HG02571 (cell line): ENCODE measurements at regions not wholly inside any gene's neighbourhood (a gene's known extent, or its start where the extent isn't known, plus 50 kb on each side); places are given as distances from the start of the nearest gene placed in this dataset.

ENCODE experiments used
- ATAC-seq: cut with Tn5 transposase; IDR thresholded peaks from one replicate; pipeline ENCODE4 v1.9.1; 2021; ENCODE audit warnings: mild to moderate bottlenecking, moderate library complexity; ENCODE audit not compliant: unreplicated experiment

- ATAC-seq = no peak
Observed at GRCh38 chr4:127080141-127080540, 552.6 kb upstream of the INTU start.

GRCh38 chr4:127081041-127081440 lies 551.7 kb upstream of the INTU start:
- no peak for ATAC-seq

GRCh38 chr4:127082986-127083385 lies 549.8 kb upstream of the INTU start:
- ATAC-seq = no peak

- no peak for ATAC-seq
Observed at GRCh38 chr4:127084666-127085065, 548.1 kb upstream of the INTU start.

- no peak for ATAC-seq
Observed at GRCh38 chr4:127097061-127097460, 535.7 kb upstream of the INTU start.

- ATAC-seq = no peak
Observed at GRCh38 chr4:127102361-127102760, 530.4 kb upstream of the INTU start.

GRCh38 chr4:127103681-127104115 lies 529.1 kb upstream of the INTU start:
- ATAC-seq = no peak

- no peak for ATAC-seq
Observed at GRCh38 chr4:127113844-127114362, 518.9 kb upstream of the INTU start.

- ATAC-seq = no peak
Observed at GRCh38 chr4:127118681-127119080, 514.1 kb upstream of the INTU start.

GRCh38 chr4:127120441-127121090 lies 512.2 kb upstream of the INTU start:
- ATAC-seq = no peak

- ATAC-seq = no peak
Observed at GRCh38 chr4:127124919-127125318, 507.8 kb upstream of the INTU start.

- no peak for ATAC-seq
Observed at GRCh38 chr4:127126718-127127117, 506.0 kb upstream of the INTU start.

- no peak for ATAC-seq
Observed at GRCh38 chr4:127131527-127131926, 501.2 kb upstream of the INTU start.

GRCh38 chr4:127134490-127134889 lies 498.3 kb upstream of the INTU start:
- no peak for ATAC-seq

- no peak for ATAC-seq
Observed at GRCh38 chr4:127138586-127138985, 494.2 kb upstream of the INTU start.

- ATAC-seq = no peak
Observed at GRCh38 chr4:127139788-127140286, 492.9 kb upstream of the INTU start.

- no peak for ATAC-seq
Observed at GRCh38 chr4:127140306-127140705, 492.5 kb upstream of the INTU start.

- ATAC-seq = no peak
Observed at GRCh38 chr4:127141856-127142255, 490.9 kb upstream of the INTU start.

GRCh38 chr4:127143460-127144195 lies 489.1 kb upstream of the INTU start:
- no peak for ATAC-seq

- ATAC-seq = no peak
Observed at GRCh38 chr4:127145006-127145540, 487.7 kb upstream of the INTU start.

GRCh38 chr4:127148165-127148564 lies 484.6 kb upstream of the INTU start:
- no peak for ATAC-seq

- ATAC-seq = no peak
Observed at GRCh38 chr4:127149086-127149485, 483.7 kb upstream of the INTU start.
